GM12874 (cell line): ENCODE measurements at regions not wholly inside any gene's neighbourhood (a gene's known extent, or its start where the extent isn't known, plus 50 kb on each side); places are given as distances from the start of the nearest gene placed in this dataset.

Experiments used
- TF ChIP-seq, protein P1 (sequence below): IDR thresholded peaks from 2 replicates; pipeline ENCODE4 v1.5.1; 2011; ENCODE audit warnings: low read depth, mild to moderate bottlenecking, control low read depth, low read length, moderate library complexity; ENCODE audit not compliant: insufficient read depth

DNA sequence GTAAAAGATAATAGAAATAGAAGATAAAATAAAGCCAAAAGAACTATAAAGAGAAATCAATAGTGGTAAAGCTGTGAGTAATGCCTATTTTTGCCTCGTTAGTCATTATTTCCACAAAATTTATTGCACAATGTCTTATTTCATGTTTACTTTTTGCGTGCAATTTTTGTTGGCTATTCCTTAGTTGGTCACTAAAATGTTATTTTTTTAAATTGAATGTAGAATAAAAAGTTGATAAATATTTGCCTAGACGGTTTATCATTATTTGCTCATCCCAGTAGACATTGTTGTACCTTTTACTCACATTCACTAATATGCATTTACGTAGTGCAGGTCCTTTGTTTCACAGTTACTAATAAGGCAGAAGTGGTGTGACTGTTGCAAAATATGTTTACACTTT lies 227.8 kb upstream of the BMPER start:
- TF ChIP-seq, protein P1, sequence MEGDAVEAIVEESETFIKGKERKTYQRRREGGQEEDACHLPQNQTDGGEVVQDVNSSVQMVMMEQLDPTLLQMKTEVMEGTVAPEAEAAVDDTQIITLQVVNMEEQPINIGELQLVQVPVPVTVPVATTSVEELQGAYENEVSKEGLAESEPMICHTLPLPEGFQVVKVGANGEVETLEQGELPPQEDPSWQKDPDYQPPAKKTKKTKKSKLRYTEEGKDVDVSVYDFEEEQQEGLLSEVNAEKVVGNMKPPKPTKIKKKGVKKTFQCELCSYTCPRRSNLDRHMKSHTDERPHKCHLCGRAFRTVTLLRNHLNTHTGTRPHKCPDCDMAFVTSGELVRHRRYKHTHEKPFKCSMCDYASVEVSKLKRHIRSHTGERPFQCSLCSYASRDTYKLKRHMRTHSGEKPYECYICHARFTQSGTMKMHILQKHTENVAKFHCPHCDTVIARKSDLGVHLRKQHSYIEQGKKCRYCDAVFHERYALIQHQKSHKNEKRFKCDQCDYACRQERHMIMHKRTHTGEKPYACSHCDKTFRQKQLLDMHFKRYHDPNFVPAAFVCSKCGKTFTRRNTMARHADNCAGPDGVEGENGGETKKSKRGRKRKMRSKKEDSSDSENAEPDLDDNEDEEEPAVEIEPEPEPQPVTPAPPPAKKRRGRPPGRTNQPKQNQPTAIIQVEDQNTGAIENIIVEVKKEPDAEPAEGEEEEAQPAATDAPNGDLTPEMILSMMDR: no peak

DNA sequence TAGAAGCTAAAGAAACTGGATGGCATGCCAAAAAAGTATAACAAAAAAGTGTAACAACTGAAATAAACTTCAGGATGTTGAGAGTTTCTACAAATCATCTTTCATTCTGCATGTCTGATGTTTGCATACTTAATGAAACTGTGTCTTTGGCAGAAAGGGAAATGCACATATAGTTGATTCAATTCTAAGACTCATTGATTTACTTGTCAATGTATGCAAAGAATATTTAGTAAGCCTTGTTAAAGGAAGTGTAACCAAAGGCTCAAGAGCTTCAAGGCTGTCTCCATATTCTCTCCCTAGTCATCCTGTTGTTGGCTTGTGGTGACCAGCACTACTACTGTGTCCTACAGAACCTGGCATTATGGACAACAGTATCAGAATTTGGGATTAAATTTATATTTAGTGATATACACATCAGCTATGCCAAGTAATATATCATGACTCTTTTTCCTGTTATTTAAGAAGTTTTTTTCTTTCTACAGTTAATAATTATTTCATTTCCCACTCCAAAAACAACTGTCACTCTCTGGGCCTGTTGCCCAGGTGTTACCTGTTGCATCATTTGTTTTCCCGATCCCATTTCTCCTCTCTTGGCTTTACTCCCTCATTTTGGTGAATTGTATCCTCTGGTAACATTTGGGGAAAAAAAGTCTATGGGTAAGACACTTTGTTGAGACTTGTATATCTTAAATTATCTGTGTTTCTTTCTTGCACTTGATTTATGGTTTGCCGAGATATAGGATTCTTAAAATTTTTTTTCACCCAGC lies 226.6 kb upstream of the BMPER start:
- TF ChIP-seq, protein P1: no peak

DNA sequence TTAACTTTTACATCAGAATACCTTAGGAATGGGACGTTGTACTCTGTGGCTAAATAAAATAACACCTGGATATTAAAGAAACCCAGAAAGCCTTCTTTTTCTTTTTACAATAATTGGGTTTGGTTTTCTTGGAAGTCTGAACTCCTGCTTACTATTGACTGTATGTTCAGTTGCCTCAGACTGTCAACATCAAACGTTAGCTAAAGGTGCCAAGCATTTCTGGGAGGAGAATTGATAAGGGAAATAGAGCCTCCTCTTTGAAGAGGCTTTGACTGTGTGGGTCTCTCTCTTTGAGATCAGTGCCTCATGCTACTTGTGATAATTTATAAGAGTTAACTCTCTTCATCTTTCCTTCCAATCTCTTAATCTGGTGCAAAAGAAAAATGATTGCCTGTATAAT lies 224.7 kb upstream of the BMPER start:
- TF ChIP-seq, protein P1: no peak

DNA sequence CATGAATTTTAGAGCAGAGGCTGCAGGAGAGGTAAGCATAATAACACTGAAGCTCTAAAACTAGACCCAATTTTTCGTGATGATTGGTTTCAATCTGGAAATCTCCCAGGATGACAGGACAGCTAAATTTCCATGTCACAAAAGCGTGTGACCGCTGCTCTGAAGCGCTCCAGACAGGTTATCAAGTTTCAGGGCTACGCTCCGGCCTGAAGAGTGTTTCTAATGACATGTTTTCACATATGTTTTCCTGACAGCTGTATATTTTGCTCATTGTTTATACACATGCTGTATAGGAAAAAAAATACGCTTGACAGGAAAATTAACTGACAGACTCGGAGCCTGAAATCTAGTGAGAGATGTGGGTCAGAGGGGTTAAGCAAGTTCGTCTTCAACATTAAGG lies 219.8 kb upstream of the BMPER start:
- TF ChIP-seq, protein P1: no peak

DNA sequence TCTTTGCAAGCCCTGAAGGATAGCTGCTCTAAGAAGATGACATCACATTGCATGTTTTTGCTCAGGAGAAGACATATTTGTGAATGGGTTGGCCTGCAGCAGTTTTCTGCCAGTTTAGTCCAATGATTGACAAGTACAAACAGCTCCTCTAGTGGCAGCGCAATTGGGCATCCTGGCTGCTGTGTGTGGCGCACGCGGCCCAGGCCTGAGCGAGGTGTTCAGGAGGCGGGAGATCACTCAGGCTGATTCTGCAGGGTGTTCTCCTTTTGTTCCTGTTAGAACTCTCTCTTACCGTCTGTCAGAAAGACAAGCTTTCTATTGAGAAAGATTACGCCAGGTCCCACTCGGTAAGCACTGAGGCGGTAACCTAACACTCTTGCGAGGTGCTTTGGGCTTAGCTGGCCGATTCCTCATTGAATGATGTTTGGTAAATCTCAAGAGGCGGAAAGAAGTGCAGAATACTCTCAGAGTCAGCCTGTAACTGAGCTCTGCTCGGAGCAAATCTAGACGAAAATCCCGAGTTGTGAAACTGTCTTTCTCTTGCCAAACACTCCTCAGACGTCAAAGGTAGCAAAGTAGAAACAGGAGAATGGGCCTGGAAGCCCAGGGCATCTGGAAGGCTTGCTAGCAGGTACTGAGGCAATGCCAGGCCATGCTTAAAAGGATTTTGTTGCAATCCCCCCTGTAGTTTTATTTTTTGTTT lies 219.2 kb upstream of the BMPER start:
- TF ChIP-seq, protein P1: no peak

DNA sequence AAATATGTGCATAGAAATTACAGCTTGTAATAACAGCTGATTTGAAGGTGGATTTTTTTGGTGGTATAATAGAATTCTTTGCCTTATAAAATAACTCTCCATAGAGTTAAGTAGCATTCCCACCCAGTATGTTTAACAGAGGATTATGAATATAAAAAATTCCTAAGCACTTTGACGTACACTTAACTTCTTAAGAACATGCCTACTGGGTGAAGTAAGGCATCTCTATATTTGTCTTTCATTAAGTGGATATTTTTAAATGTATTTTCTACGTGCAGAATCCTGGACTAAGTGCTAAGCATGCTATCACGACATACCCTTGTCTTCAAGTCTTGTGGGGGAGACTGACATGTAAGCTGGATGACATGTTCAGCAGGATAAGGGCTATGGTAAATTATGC lies 217.7 kb upstream of the BMPER start:
- TF ChIP-seq, protein P1: no peak

DNA sequence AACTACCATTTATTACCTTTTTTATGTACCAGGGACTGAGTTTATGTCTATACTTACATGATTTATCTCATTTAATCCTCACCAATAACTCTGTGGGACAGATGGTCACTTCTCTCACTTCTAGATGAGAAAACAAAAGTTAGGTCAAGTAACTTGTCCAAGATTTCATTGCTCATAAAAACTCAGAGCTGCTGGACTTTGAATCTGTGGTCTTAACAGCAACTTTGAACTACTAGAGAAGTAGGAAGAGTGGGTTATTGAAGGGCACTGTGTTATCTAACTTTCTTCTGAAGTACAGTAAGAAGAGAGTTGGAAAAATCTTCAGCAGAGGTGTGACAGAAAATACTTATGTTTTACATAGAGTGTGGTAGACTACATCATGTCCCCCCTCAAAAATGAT lies 214.2 kb upstream of the BMPER start:
- TF ChIP-seq, protein P1: no peak
